22Rv1 (cell line): ENCODE measurements at regions not wholly inside any gene's neighbourhood (a gene's known extent, or its start where the extent isn't known, plus 50 kb on each side); places are given as distances from the start of the nearest gene placed in this dataset.
"Not testable (repeated sequence)": the region's sequence is repeated elsewhere in the genome, so short reads cannot be mapped to it uniquely, and the experiment has no call there.

Experiments used
- H3K27ac ChIP-seq: fragments of 450-650 bp; 2 replicates; pipeline ENCODE4 v1.5.1; 2017
- ZFX ChIP-seq: fragments of 450-650 bp; IDR thresholded peaks from 2 replicates; pipeline ENCODE4 v1.6.1; 2017; ENCODE audit warnings: antibody characterized with exemption, borderline replicate concordance
- TF ChIP-seq, protein P1 (sequence below): fragments of 450-650 bp; IDR thresholded peaks from 2 replicates; pipeline ENCODE4 v1.5.1; 2017; ENCODE audit warnings: mild to moderate bottlenecking

DNA sequence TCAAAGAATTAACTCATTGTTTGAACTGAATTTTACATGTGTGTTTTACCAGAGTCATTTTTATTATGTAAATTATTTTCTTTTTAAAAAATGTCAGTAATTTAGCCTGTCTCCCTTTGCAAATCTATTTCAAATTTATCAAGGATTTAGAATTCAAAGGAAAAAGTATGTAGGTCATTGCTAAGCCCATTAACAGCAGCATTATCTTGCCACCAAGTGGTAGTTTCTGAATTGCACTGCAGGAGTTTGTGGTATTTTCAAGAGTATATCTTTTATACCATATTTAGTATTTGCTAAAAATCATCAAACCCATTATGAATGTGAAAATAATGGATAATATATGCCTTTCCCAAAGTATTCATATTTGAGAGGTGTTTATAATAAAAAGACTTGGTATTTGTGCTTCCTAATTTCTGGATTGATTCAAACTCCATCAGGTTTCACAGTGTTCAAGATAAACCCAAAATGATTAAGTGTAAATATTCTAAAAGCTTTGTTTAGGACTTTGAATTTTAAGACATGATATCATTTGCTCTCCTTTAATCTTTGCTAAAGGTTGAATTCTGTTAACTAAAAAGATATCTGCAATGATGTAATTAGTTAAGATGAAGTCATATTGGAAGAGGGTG lies 711.4 kb downstream of the FSCB start:
- TF ChIP-seq, protein P1, sequence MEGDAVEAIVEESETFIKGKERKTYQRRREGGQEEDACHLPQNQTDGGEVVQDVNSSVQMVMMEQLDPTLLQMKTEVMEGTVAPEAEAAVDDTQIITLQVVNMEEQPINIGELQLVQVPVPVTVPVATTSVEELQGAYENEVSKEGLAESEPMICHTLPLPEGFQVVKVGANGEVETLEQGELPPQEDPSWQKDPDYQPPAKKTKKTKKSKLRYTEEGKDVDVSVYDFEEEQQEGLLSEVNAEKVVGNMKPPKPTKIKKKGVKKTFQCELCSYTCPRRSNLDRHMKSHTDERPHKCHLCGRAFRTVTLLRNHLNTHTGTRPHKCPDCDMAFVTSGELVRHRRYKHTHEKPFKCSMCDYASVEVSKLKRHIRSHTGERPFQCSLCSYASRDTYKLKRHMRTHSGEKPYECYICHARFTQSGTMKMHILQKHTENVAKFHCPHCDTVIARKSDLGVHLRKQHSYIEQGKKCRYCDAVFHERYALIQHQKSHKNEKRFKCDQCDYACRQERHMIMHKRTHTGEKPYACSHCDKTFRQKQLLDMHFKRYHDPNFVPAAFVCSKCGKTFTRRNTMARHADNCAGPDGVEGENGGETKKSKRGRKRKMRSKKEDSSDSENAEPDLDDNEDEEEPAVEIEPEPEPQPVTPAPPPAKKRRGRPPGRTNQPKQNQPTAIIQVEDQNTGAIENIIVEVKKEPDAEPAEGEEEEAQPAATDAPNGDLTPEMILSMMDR, result peak; percentile 73
- TF ChIP-seq ZFX, result no peak
- H3K27ac ChIP-seq, result no peak overlapping the region

DNA sequence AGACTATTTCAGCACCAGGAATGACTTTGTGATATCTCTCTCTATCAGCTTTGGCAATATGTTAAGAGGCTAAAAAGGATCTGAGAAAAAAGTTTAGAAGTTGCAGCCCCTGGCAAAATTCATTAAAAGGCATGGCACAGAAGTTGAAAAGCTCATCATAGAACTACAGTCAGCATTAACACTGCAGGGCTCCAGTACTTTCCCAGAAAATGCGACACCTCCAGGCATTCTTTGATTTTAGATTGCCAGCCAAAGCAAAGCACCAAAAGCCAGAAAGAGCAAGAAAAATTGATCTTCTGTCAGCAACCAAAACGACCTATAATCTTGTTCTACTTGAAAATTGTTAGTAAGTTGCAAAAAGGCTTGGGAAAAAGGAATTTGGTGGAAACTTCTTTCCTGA lies 713.5 kb downstream of the FSCB start:
- TF ChIP-seq, protein P1, result no peak
- TF ChIP-seq ZFX, result no peak
- H3K27ac ChIP-seq, result no peak overlapping the region

GRCh38 chr14:43792980-43793379 lies 714.1 kb downstream of the FSCB start:
- TF ChIP-seq, protein P1, result no peak
- TF ChIP-seq ZFX, result no peak
- H3K27ac ChIP-seq, result no peak overlapping the region

DNA sequence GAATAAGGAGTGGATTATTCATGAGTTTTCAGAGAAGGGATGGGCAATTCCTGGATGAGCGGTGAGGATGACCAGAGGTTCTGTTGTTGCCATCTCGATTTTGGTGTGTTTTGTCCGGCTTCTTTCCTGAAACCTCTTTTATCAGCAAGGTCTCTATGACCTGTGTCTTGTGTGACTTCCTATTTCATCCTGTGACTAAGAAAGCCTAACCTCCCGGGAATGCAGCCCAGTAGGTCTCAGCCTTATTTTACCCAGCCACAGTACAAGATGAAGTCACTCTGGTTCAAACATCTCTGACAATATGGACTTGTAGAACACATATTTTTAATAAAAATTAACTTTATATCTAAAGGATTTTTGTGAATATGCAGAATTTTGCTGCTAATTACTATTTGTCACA lies 716.4 kb downstream of the FSCB start:
- H3K27ac ChIP-seq, result no peak overlapping the region
- no peak for TF ChIP-seq ZFX
- TF ChIP-seq, protein P1, result no peak

DNA sequence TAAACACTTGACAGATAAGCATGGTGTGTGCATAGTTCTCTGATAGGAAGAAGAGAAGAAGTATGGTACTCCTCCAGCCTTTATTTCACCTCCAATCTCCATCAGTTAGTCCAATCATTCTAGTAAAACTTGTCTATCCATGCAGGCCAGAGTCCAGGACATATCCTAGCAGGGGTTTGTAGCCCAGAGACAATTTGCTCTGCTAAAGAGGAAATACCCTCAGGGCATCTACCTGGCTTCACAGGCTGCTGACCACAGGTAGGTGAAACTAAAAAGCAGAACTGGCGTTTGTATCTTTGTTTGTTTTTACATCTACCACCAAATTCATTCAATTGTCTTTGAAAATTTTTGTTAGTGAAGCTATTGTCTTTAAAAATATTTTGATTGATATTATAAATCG lies 717.6 kb downstream of the FSCB start:
- H3K27ac ChIP-seq, result no peak overlapping the region
- TF ChIP-seq, protein P1, result no peak
- TF ChIP-seq ZFX, result no peak

GRCh38 chr14:43786066-43786762 lies 720.9 kb downstream of the FSCB start:
- no peak for TF ChIP-seq ZFX
- TF ChIP-seq, protein P1, result no peak

DNA sequence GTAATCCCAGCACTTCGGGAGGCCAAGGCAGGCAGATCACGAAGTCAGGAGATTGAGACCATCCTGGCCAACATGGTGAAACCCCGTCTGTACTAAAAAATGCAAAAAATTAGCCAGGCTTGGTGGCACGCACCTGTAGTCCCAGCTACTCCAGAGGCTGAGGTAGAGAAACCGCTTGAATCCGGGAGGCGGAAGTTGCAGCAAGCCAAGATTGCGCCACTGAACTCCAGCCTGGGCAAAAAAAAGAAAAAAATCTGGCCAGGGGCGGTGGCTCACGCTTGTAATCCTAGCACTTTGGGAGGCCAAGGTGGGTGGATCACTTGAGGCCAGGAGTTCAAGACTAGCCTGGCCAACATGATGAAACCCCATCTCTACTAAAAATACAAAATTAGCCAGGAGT lies 722.7 kb downstream of the FSCB start:
- not testable (repeated sequence) for H3K27ac ChIP-seq

More at GRCh38 chr14:43786066-43786762, 720.9 kb downstream of the FSCB start:
- no peak overlapping the region for H3K27ac ChIP-seq
